ENCODE measurements at regions not wholly inside any gene's neighbourhood (a gene's known extent, or its start where the extent isn't known, plus 50 kb on each side); places are given as distances from the start of the nearest gene placed in this dataset.
A peak's percentile ranks its signal among the peaks of the same experiment; 100 is the strongest.

DNA sequence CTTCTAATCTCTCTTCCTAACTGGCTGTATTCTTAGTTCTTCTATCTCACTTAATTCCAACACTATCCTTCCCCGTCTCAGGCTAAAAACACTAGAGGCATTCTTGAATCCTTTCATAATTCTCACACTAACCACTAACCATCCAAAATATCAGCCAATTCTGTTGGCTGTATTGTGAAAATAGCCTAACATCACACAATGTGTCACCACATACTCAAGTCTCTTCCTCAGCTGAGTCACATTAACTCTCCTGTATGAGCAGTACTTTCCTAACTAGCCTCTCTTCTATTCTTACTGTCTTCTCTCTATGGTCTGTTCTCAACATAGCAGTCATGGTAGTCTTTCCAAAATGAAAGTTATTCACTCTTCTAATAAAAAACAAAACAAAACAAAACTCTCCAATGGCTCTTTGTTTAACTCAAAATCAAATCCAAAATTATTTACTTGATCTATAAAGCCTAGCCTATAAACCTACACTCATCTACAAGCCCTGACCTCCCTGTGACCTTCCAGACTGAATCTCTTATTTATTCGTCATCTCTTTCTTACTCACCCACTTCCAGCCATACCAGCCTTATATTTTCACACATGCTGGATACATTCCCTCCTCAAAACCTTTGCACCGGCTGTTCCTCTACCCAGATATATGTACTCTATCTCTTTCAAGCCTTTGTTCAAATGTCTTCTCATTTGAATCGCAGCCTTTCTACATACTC is 445.9 kb downstream of the TLL1 start:
- Histone ChIP-seq H3K9me3 (no peaks in the 10 kb centered on the region), H3K4me1 (no peaks in the 10 kb centered on the region), H3K36me3 (no peaks in the 10 kb centered on the region), H3K4me3 (no peak overlapping the region), H3K27ac (no peak overlapping the region), H3K27me3 (no peaks in the 10 kb centered on the region)
- DNase-seq: no peak
- 72 to 82% methylated on average over 4 of the region's 4 CpGs for WGBS, 2 donors
- intact Hi-C loops (cut with DNase I): no loop called here
- TF ChIP-seq, protein P1, sequence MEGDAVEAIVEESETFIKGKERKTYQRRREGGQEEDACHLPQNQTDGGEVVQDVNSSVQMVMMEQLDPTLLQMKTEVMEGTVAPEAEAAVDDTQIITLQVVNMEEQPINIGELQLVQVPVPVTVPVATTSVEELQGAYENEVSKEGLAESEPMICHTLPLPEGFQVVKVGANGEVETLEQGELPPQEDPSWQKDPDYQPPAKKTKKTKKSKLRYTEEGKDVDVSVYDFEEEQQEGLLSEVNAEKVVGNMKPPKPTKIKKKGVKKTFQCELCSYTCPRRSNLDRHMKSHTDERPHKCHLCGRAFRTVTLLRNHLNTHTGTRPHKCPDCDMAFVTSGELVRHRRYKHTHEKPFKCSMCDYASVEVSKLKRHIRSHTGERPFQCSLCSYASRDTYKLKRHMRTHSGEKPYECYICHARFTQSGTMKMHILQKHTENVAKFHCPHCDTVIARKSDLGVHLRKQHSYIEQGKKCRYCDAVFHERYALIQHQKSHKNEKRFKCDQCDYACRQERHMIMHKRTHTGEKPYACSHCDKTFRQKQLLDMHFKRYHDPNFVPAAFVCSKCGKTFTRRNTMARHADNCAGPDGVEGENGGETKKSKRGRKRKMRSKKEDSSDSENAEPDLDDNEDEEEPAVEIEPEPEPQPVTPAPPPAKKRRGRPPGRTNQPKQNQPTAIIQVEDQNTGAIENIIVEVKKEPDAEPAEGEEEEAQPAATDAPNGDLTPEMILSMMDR (IDR thresholded peaks at IDR 0.05): no peak
- TF ChIP-seq POLR2AphosphoS5 (IDR thresholded peaks at IDR 0.05) (no peak), EP300 (IDR thresholded peaks at IDR 0.05) (no peak), POLR2A (IDR thresholded peaks at IDR 0.05) (no peak)

DNA sequence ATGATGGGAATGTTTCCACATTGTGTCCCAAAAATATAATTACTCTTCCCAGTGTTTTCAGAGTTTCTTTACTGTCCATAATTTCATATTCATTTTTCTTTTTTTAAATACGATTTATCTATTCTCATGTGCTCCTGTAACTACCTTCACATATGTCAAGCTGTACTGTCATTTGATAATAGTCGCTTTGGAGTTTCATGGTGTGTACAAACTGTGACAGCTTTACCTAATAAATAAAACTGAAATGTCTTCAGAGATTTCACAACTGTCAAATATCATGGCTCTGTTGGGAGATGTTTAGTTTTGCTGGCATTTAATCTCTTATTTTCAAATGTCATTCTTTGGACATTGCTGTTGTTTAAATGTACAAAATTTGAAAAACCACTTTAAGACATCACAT is 450.2 kb downstream of the TLL1 start:
- H3K9me3 ChIP-seq: no peaks in the 10 kb centered on the region
- DNase-seq: no peak
- H3K27me3 ChIP-seq: no peaks in the 10 kb centered on the region
- H3K4me1 ChIP-seq: no peaks in the 10 kb centered on the region
- no peaks in the 10 kb centered on the region for H3K36me3 ChIP-seq
- no peak overlapping the region for H3K4me3 ChIP-seq
- intact Hi-C loops (cut with DNase I): no loop called here
- 81 to 87% methylated on average over 2 of the region's 2 CpGs for WGBS, 2 donors
- H3K27ac ChIP-seq: no peak overlapping the region
- TF ChIP-seq EP300 (IDR thresholded peaks at IDR 0.05) (no peak), POLR2A (IDR thresholded peaks at IDR 0.05) (no peak), POLR2AphosphoS5 (IDR thresholded peaks at IDR 0.05) (no peak)
- TF ChIP-seq, protein P1 (IDR thresholded peaks at IDR 0.05): no peak

DNA sequence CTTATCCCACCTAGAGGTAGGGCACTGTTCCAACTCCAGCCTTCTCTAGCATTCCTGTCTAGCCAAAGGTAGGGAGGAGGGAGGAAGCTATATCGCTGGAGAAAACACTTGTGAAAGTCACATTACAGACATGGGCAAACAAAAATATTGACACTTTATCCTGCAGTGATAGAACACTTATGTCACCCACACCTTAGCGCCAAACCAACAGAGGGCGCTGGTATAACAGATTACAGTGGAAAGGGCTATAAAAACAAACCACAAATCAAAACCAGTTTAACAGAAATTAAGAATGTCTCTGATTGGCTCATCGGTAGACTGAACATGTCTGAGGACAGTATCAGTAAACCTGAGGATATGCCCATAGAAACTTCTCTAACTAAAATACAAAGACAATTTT is 451.3 kb downstream of the TLL1 start:
- Histone ChIP-seq H3K4me1 (no peaks in the 10 kb centered on the region), H3K27ac (no peak overlapping the region), H3K27me3 (no peaks in the 10 kb centered on the region), H3K4me3 (no peak overlapping the region), H3K36me3 (no peaks in the 10 kb centered on the region), H3K9me3 (no peaks in the 10 kb centered on the region)
- WGBS, 2 donors: 30 to 63% methylated on average over 4 of the region's 4 CpGs
- DNase-seq: no peak
- TF ChIP-seq, protein P1 (IDR thresholded peaks at IDR 0.05): peak in 1 of 4 experiments; percentile 10
- no peak for TF ChIP-seq POLR2A (IDR thresholded peaks at IDR 0.05)
- intact Hi-C loops (cut with DNase I): no loop called here

DNA sequence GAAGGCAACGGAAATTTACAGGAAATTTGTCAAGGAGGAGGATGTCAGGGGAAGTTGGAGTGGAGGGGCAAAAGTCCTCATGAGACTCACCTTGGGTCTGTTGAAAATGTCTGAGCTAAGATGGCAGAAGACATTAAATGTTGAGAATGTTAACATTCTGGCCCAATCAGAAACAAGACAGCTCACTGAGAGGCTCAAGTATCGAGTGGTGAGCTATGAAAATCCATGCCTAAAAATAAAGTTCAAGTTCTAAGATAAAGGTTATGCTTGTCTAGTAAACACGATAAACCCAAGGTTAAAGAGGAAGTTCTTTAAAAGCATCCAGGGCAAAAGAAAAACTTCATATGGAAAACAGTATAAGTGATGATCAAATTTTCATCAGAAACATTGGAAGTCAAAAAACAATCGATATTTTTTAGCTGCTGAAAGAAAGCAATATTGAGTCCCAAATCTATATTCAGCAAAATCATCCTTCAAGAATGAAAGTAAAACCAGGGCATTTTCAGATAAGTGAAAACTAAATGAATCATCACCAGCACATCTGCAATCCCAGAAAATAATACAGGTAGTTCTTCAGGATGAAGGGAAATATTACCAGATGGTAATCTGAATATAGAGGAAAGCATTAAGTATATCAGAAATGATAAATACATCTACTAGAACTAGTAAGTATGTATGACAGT is 462.4 kb downstream of the TLL1 start:
- no peaks in the 10 kb centered on the region for H3K36me3 ChIP-seq
- H3K27ac ChIP-seq: no peak overlapping the region
- 57 to 63% methylated on average over 4 of the region's 4 CpGs for WGBS, 2 donors
- no peak for DNase-seq
- no peak overlapping the region for H3K4me3 ChIP-seq
- H3K9me3 ChIP-seq: no peaks in the 10 kb centered on the region
- TF ChIP-seq, protein P1 (IDR thresholded peaks at IDR 0.05): no peak
- no peak for TF ChIP-seq POLR2A (IDR thresholded peaks at IDR 0.05)
- no peak for TF ChIP-seq EP300 (IDR thresholded peaks at IDR 0.05)
- TF ChIP-seq POLR2AphosphoS5 (IDR thresholded peaks at IDR 0.05): no peak
- intact Hi-C loops (cut with DNase I): no loop called here
- H3K27me3 ChIP-seq: no peaks in the 10 kb centered on the region
- no peaks in the 10 kb centered on the region for H3K4me1 ChIP-seq

Measured in sigmoid colon (tissue), 6 donors.